IPS-15b (cell line): ENCODE measurements at regions not wholly inside any gene's neighbourhood (a gene's known extent, or its start where the extent isn't known, plus 50 kb on each side); places are given as distances from the start of the nearest gene placed in this dataset.
"Not testable (repeated sequence)": the region's sequence is repeated elsewhere in the genome, so short reads cannot be mapped to it uniquely, and the experiment has no call there.

Experiments used
- H3K27me3 ChIP-seq: one replicate; pipeline ENCODE4 v1.6.1; 2013; ENCODE audit warnings: low read length; ENCODE audit not compliant: control insufficient read depth, insufficient read depth
- H3K36me3 ChIP-seq: one replicate; pipeline ENCODE4 v1.6.1; 2013; ENCODE audit warnings: low read length; ENCODE audit not compliant: control insufficient read depth, insufficient read depth
- H3K4me1 ChIP-seq: one replicate; pipeline ENCODE4 v1.6.1; 2013; ENCODE audit warnings: mild to moderate bottlenecking, low read length; ENCODE audit not compliant: control insufficient read depth, insufficient read depth
- H3K4me3 ChIP-seq: one replicate; pipeline ENCODE4 v1.5.1; 2013; ENCODE audit warnings: low read depth, low read length
- H3K9ac ChIP-seq: one replicate; pipeline ENCODE4 v1.6.1; 2013; ENCODE audit warnings: low read depth, mild to moderate bottlenecking, low read length
- H3K9me3 ChIP-seq: one replicate; pipeline ENCODE4 v1.6.1; 2013; ENCODE audit warnings: mild to moderate bottlenecking, low read length; ENCODE audit not compliant: control insufficient read depth, insufficient read depth

DNA sequence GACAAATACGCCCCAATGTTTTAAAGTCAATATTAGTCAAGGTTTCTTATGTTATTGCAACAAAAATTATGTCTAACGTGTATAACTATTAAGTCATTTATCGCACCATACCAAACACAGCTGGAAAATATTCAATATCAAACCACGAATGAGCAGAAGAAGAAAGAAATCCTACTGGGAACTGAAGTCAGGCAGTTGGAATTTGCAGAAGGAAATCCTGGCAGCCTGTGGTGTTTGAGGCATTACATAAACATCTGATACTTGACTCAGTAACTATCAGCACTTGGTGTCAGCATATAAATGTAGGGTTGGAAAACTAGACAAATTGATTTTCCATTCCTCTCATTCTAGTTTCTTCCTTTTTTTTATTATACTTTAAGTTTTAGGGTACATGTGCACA lies 83.4 kb upstream of the NUPR2 start:
- Histone ChIP-seq H3K36me3 (no peaks in the 10 kb centered on the region), H3K9ac (no peak overlapping the region), H3K27me3 (no peaks in the 10 kb centered on the region), H3K4me3 (no peak overlapping the region), H3K4me1 (no peaks in the 10 kb centered on the region), H3K9me3 (peaks cover 17% of the 10 kb centered on the region)

DNA sequence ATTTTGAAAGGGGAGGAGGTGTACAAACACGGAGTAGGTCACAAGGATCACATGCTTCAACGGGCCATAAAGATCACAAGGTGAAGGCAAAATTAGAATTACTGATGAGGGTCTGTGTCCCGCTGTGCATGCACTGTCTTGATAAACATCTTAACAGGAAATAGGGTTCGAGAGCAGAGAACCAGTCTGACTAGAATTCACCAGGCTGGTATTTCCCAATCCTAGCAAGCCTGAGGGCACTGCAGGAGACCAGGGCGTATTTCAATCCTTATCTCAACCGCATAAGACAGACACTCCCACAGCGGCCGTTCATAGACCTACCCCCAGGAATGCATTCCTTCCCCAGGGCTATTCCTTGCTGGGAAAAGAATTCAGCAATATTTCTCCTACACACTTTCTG lies 80.0 kb upstream of the NUPR2 start:
- peaks cover 25% of the 10 kb centered on the region for H3K9me3 ChIP-seq
- H3K36me3 ChIP-seq, H3K4me1 ChIP-seq, H3K27me3 ChIP-seq, H3K4me3 ChIP-seq, H3K9ac ChIP-seq: not testable (repeated sequence)

DNA sequence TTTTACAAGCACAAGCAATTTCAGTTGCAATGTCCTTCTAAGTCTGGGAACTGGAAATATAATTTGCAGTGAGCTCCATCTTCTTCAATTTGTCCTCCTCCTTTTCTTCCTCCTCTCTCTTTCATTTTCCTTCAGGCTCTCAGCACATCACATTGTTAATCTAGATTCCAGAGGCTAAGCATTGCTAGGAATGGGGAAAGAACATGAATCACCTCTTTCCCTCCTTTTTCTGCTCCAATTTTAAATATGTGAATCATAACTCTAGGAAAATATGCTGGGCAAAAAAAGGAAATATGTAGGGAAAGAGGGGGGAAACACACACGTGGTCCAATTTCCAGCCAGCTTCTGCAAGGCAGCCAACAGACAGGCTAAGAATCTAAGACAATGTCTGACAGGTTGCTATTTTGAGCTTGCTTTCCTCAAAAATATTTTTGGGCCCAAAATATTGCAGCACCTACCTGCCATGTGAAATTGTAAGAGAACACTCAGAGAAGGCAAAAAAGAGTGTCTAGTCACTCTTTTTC lies 72.7 kb upstream of the NUPR2 start:
- Histone ChIP-seq H3K4me3 (no peak overlapping the region), H3K9me3 (peaks cover 17% of the 10 kb centered on the region), H3K4me1 (no peaks in the 10 kb centered on the region), H3K27me3 (no peaks in the 10 kb centered on the region), H3K36me3 (no peaks in the 10 kb centered on the region), H3K9ac (no peak overlapping the region)

- Histone ChIP-seq H3K4me1 (no peaks in the 10 kb centered on the region), H3K9ac (no peak overlapping the region), H3K27me3 (no peaks in the 10 kb centered on the region), H3K36me3 (no peaks in the 10 kb centered on the region), H3K9me3 (peaks cover 17% of the 10 kb centered on the region), H3K4me3 (no peak overlapping the region)
Measured at GRCh38 chr7:56188376-56188775, 72.2 kb upstream of the NUPR2 start.

- Histone ChIP-seq H3K9me3 (peaks cover 14% of the 10 kb centered on the region), H3K36me3 (no peaks in the 10 kb centered on the region), H3K27me3 (no peaks in the 10 kb centered on the region), H3K9ac (no peak overlapping the region), H3K4me3 (no peak overlapping the region), H3K4me1 (no peaks in the 10 kb centered on the region)
Measured at GRCh38 chr7:56181010-56181409, 64.8 kb upstream of the NUPR2 start.

- Histone ChIP-seq H3K9ac (no peak overlapping the region), H3K9me3 (peaks cover 16% of the 10 kb centered on the region), H3K36me3 (no peaks in the 10 kb centered on the region), H3K4me1 (no peaks in the 10 kb centered on the region), H3K4me3 (no peak overlapping the region), H3K27me3 (no peaks in the 10 kb centered on the region)
Measured at GRCh38 chr7:56175771-56176170, 59.6 kb upstream of the NUPR2 start.

GRCh38 chr7:56174875-56175760 lies 58.9 kb upstream of the NUPR2 start:
- Histone ChIP-seq H3K4me3 (no peak overlapping the region), H3K36me3 (no peaks in the 10 kb centered on the region), H3K9me3 (peaks cover 16% of the 10 kb centered on the region), H3K9ac (no peak overlapping the region), H3K27me3 (no peaks in the 10 kb centered on the region), H3K4me1 (no peaks in the 10 kb centered on the region)

DNA sequence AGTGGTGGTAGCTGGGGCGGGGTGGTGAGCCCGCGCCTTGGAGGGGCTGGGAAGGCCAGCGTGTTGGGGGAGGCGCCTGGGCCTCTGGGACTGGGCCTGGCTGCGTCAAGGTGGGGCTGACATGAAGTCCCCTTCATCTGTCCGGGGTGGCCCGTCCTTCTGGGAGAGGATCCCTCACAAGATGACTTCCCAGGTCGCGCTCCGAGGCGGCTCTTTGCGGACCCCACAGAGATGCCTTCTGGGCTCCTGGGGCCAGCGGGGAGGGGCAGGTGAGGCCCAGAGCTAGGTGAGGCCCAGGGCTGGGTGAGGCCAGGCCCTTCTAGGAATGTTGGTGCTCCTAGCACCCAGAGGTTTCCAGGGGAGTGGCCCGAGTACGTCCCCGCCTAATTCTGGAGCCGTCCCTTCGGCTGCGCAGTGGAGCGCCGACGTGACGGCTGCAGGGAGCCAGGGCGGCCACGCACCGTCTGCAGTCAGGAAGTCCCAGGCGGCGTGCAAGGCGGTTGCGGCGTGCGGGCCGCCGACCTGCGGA lies 58.2 kb upstream of the NUPR2 start:
- no peak overlapping the region for H3K4me3 ChIP-seq
- no peaks in the 10 kb centered on the region for H3K36me3 ChIP-seq
- H3K4me1 ChIP-seq = no peaks in the 10 kb centered on the region
- no peaks in the 10 kb centered on the region for H3K27me3 ChIP-seq
- H3K9me3 ChIP-seq = peaks cover 18% of the 10 kb centered on the region
- no peak overlapping the region for H3K9ac ChIP-seq
